ENCODE measurements at regions not wholly inside any gene's neighbourhood (a gene's known extent, or its start where the extent isn't known, plus 50 kb on each side); places are given as distances from the start of the nearest gene placed in this dataset.

- H3K4me1 ChIP-seq (replicated peaks) = no peaks in the 10 kb centered on the region
- H3K9me3 ChIP-seq (replicated peaks) = no peaks in the 10 kb centered on the region
- H3K36me3 ChIP-seq = no peaks in the 10 kb centered on the region
- no peaks in the 10 kb centered on the region; the same call in 1 of the 2 replicates for H3K27me3 ChIP-seq (replicated peaks)
- DNase-seq (ENCODE audit: low read depth in 1 of 2, low spot score in 2 of 2) = peak in 1 of 2 experiments; percentile 16
- H3K4me3 ChIP-seq = no peak overlapping the region
- H3K27ac ChIP-seq = no peak overlapping the region
Measured at GRCh38 chr2:168348076-168348475, 100.7 kb upstream of the STK39 start.

- H3K36me3 ChIP-seq = no peaks in the 10 kb centered on the region
- no peaks in the 10 kb centered on the region for H3K4me1 ChIP-seq (replicated peaks)
- H3K27me3 ChIP-seq (replicated peaks) = no peaks in the 10 kb centered on the region; the same call in 1 of the 2 replicates
- H3K4me3 ChIP-seq = no peak overlapping the region
- no peak for DNase-seq (ENCODE audit: low read depth in 1 of 2, low spot score in 2 of 2)
- H3K27ac ChIP-seq = no peak overlapping the region
- no peaks in the 10 kb centered on the region for H3K9me3 ChIP-seq (replicated peaks)
Measured at GRCh38 chr2:168350380-168350779, 103.0 kb upstream of the STK39 start.

GRCh38 chr2:168353251-168353650, 102.8 kb upstream of the CERS6 start:
- no peak overlapping the region for H3K4me3 ChIP-seq
- DNase-seq (ENCODE audit: low read depth in 1 of 2, low spot score in 2 of 2) = no peak
- no peaks in the 10 kb centered on the region for H3K9me3 ChIP-seq (replicated peaks)
- no peaks in the 10 kb centered on the region for H3K4me1 ChIP-seq (replicated peaks)
- H3K27me3 ChIP-seq (replicated peaks) = no peaks in the 10 kb centered on the region; the same call in 1 of the 2 replicates
- H3K27ac ChIP-seq = no peak overlapping the region
- H3K36me3 ChIP-seq = no peaks in the 10 kb centered on the region

GRCh38 chr2:168354499-168354898, 101.6 kb upstream of the CERS6 start:
- no peak for DNase-seq (ENCODE audit: low read depth in 1 of 2, low spot score in 2 of 2)
- H3K36me3 ChIP-seq = no peaks in the 10 kb centered on the region
- no peaks in the 10 kb centered on the region for H3K4me1 ChIP-seq (replicated peaks)
- no peaks in the 10 kb centered on the region; the same call in 1 of the 2 replicates for H3K27me3 ChIP-seq (replicated peaks)
- H3K9me3 ChIP-seq (replicated peaks) = no peaks in the 10 kb centered on the region
- no peak overlapping the region for H3K27ac ChIP-seq
- no peak overlapping the region for H3K4me3 ChIP-seq

- Histone ChIP-seq H3K9me3 (replicated peaks) (no peaks in the 10 kb centered on the region), H3K4me3 (no peak overlapping the region), H3K36me3 (no peaks in the 10 kb centered on the region), H3K27ac (no peak overlapping the region), H3K27me3 (replicated peaks) (no peaks in the 10 kb centered on the region; the same call in 1 of the 2 replicates), H3K4me1 (replicated peaks) (no peaks in the 10 kb centered on the region)
- DNase-seq (ENCODE audit: low read depth in 1 of 2, low spot score in 2 of 2) = no peak
Measured at GRCh38 chr2:168355121-168355520, 101.0 kb upstream of the CERS6 start.

- Histone ChIP-seq H3K4me1 (replicated peaks) (no peaks in the 10 kb centered on the region), H3K4me3 (no peak overlapping the region), H3K9me3 (replicated peaks) (no peaks in the 10 kb centered on the region), H3K36me3 (no peaks in the 10 kb centered on the region), H3K27me3 (replicated peaks) (no peaks in the 10 kb centered on the region; the same call in 1 of the 2 replicates), H3K27ac (no peak overlapping the region)
- no peak for DNase-seq (ENCODE audit: low read depth in 1 of 2, low spot score in 2 of 2)
Measured at GRCh38 chr2:168355779-168356476, 100.1 kb upstream of the CERS6 start.

- no peaks in the 10 kb centered on the region for H3K36me3 ChIP-seq
- H3K4me3 ChIP-seq = no peak overlapping the region
- H3K27ac ChIP-seq = no peak overlapping the region
- no peaks in the 10 kb centered on the region for H3K9me3 ChIP-seq (replicated peaks)
- H3K27me3 ChIP-seq (replicated peaks) = no peaks in the 10 kb centered on the region; the same call in 1 of the 2 replicates
- H3K4me1 ChIP-seq (replicated peaks) = no peaks in the 10 kb centered on the region
- DNase-seq (ENCODE audit: low read depth in 1 of 2, low spot score in 2 of 2) = no peak
Measured at GRCh38 chr2:168356477-168356835, 99.6 kb upstream of the CERS6 start.

GRCh38 chr2:168357797-168358472, 98.1 kb upstream of the CERS6 start:
- DNase-seq (ENCODE audit: low read depth in 1 of 2, low spot score in 2 of 2) = no peak
- no peak overlapping the region for H3K27ac ChIP-seq

GRCh38 chr2:168359082-168359481, 97.0 kb upstream of the CERS6 start:
- no peak for DNase-seq (ENCODE audit: low read depth in 1 of 2, low spot score in 2 of 2)
- Histone ChIP-seq H3K9me3 (replicated peaks) (no peaks in the 10 kb centered on the region), H3K36me3 (no peaks in the 10 kb centered on the region), H3K27me3 (replicated peaks) (no peaks in the 10 kb centered on the region), H3K4me3 (no peak overlapping the region), H3K27ac (no peak overlapping the region), H3K4me1 (replicated peaks) (no peaks in the 10 kb centered on the region)

More at GRCh38 chr2:168357797-168358472, 98.1 kb upstream of the CERS6 start:
- no peaks in the 10 kb centered on the region for H3K4me1 ChIP-seq (replicated peaks)
- no peaks in the 10 kb centered on the region for H3K9me3 ChIP-seq (replicated peaks)
- H3K27me3 ChIP-seq (replicated peaks) = no peaks in the 10 kb centered on the region
- H3K4me3 ChIP-seq = no peak overlapping the region
- H3K36me3 ChIP-seq = no peaks in the 10 kb centered on the region

- Histone ChIP-seq H3K27ac (no peak overlapping the region), H3K36me3 (no peaks in the 10 kb centered on the region), H3K4me1 (replicated peaks) (no peaks in the 10 kb centered on the region), H3K4me3 (no peak overlapping the region), H3K9me3 (replicated peaks) (no peaks in the 10 kb centered on the region), H3K27me3 (replicated peaks) (no peaks in the 10 kb centered on the region)
- DNase-seq (ENCODE audit: low read depth in 1 of 2, low spot score in 2 of 2) = no peak
Measured at GRCh38 chr2:168363347-168364092, 92.6 kb upstream of the CERS6 start.

- no peak for DNase-seq (ENCODE audit: low read depth in 1 of 2, low spot score in 2 of 2)
- H3K27ac ChIP-seq = no peak overlapping the region
- H3K4me3 ChIP-seq = no peak overlapping the region
- no peaks in the 10 kb centered on the region for H3K4me1 ChIP-seq (replicated peaks)
- H3K27me3 ChIP-seq (replicated peaks) = no peaks in the 10 kb centered on the region
- no peaks in the 10 kb centered on the region for H3K9me3 ChIP-seq (replicated peaks)
- H3K36me3 ChIP-seq = no peaks in the 10 kb centered on the region
Measured at GRCh38 chr2:168365094-168365621, 90.9 kb upstream of the CERS6 start.

GRCh38 chr2:168369031-168369430, 87.0 kb upstream of the CERS6 start:
- no peak for DNase-seq (ENCODE audit: low read depth in 1 of 2, low spot score in 2 of 2)
- Histone ChIP-seq H3K27ac (no peak overlapping the region), H3K4me3 (no peak overlapping the region), H3K4me1 (replicated peaks) (no peaks in the 10 kb centered on the region), H3K27me3 (replicated peaks) (no peaks in the 10 kb centered on the region), H3K9me3 (replicated peaks) (no peaks in the 10 kb centered on the region), H3K36me3 (no peaks in the 10 kb centered on the region)

GRCh38 chr2:168371273-168372019, 84.6 kb upstream of the CERS6 start:
- Histone ChIP-seq H3K4me1 (replicated peaks) (no peaks in the 10 kb centered on the region), H3K27ac (no peak overlapping the region), H3K9me3 (replicated peaks) (no peaks in the 10 kb centered on the region), H3K4me3 (no peak overlapping the region), H3K36me3 (no peaks in the 10 kb centered on the region), H3K27me3 (replicated peaks) (no peaks in the 10 kb centered on the region)
- DNase-seq (ENCODE audit: low read depth in 1 of 2, low spot score in 2 of 2) = no peak

Data from SJSA1 (cell line).